ENCODE measurements at regions not wholly inside any gene's neighbourhood (a gene's known extent, or its start where the extent isn't known, plus 50 kb on each side); places are given as distances from the start of the nearest gene placed in this dataset.
"Not testable (repeated sequence)": the region's sequence is repeated elsewhere in the genome, so short reads cannot be mapped to it uniquely, and the experiment has no call there.

GRCh38 chr20:47991875-47992488 is 206.7 kb upstream of the SULF2 start:
- no peak for DNase-seq

- no peak for DNase-seq
Observed at GRCh38 chr20:47990507-47991150, 205.3 kb upstream of the SULF2 start.

GRCh38 chr20:47989957-47990356 is 204.7 kb upstream of the SULF2 start:
- DNase-seq = peak; percentile 37

GRCh38 chr20:47988676-47989075 is 203.4 kb upstream of the SULF2 start:
- DNase-seq = no peak

GRCh38 chr20:47985092-47985850 is 200.0 kb upstream of the SULF2 start:
- no peak for DNase-seq

GRCh38 chr20:47984437-47984836 is 199.2 kb upstream of the SULF2 start:
- no peak for DNase-seq

- DNase-seq = not testable (repeated sequence)
Observed at GRCh38 chr20:47983642-47984041, 198.4 kb upstream of the SULF2 start.

GRCh38 chr20:47982574-47983360 is 197.5 kb upstream of the SULF2 start:
- DNase-seq = no peak

GRCh38 chr20:47981222-47981621 is 195.9 kb upstream of the SULF2 start:
- no peak for DNase-seq

- no peak for DNase-seq
Observed at GRCh38 chr20:47980336-47981177, 195.3 kb upstream of the SULF2 start.

- DNase-seq = not testable (repeated sequence)
Observed at GRCh38 chr20:47979361-47980095, 194.2 kb upstream of the SULF2 start.

GRCh38 chr20:47978428-47979120 is 193.3 kb upstream of the SULF2 start:
- not testable (repeated sequence) for DNase-seq

GRCh38 chr20:47977789-47978252 is 192.5 kb upstream of the SULF2 start:
- not testable (repeated sequence) for DNase-seq

GRCh38 chr20:47977017-47977788 is 191.9 kb upstream of the SULF2 start:
- not testable (repeated sequence) for DNase-seq

- no peak for DNase-seq
Observed at GRCh38 chr20:47974234-47974878, 189.1 kb upstream of the SULF2 start.

GRCh38 chr20:47973519-47974233 is 188.4 kb upstream of the SULF2 start:
- DNase-seq = no peak

GRCh38 chr20:47972916-47973309 is 187.6 kb upstream of the SULF2 start:
- no peak for DNase-seq

GRCh38 chr20:47972297-47972915 is 187.1 kb upstream of the SULF2 start:
- not testable (repeated sequence) for DNase-seq

Measured in NCI-H1105 (cell line).